ENCODE measurements at regions not wholly inside any gene's neighbourhood (a gene's known extent, or its start where the extent isn't known, plus 50 kb on each side); places are given as distances from the start of the nearest gene placed in this dataset.
"Not testable (repeated sequence)": the region's sequence is repeated elsewhere in the genome, so short reads cannot be mapped to it uniquely, and the experiment has no call there.

DNA sequence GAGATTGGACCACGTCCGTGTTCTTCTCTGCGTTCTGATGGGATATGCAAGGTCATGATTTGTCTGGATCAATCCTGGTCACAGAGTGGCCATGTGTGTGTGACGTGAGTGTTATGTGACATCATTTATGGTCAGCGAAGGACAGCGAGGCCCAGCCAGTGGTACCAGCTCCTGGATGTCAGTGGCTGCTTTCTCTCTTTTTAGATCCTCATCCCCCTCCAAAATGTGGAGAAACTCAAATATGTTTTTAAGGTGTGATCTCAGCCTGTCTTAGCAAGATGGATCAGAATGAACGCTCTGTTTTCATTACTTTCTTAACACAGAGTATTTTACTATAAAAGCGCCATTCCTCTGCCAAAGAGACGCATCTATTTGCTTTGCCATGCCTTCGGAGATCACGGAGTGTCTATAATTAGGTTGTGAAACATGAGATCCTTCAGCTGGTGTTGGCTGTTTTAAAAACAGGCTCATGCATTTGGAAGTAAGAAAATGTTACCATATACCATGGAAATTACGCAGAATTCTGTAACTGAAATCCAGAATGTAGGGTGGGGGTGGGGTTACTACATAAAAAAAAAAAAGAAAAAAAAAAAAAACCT lies 245.5 kb upstream of the TCERG1L start:
- Histone ChIP-seq H3K4me1 (ENCODE audit: low read depth) (no peaks in the 10 kb centered on the region), H3K36me3 (ENCODE audit: low read depth) (no peaks in the 10 kb centered on the region), H3K9me3 (no peaks in the 10 kb centered on the region), H3K4me3 (no peak overlapping the region)
- no peak for DNase-seq
- TF ChIP-seq, protein P1, sequence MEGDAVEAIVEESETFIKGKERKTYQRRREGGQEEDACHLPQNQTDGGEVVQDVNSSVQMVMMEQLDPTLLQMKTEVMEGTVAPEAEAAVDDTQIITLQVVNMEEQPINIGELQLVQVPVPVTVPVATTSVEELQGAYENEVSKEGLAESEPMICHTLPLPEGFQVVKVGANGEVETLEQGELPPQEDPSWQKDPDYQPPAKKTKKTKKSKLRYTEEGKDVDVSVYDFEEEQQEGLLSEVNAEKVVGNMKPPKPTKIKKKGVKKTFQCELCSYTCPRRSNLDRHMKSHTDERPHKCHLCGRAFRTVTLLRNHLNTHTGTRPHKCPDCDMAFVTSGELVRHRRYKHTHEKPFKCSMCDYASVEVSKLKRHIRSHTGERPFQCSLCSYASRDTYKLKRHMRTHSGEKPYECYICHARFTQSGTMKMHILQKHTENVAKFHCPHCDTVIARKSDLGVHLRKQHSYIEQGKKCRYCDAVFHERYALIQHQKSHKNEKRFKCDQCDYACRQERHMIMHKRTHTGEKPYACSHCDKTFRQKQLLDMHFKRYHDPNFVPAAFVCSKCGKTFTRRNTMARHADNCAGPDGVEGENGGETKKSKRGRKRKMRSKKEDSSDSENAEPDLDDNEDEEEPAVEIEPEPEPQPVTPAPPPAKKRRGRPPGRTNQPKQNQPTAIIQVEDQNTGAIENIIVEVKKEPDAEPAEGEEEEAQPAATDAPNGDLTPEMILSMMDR (IDR thresholded peaks at IDR 0.05), result no peak
- no peak for ATAC-seq
- intact Hi-C loops (cut with DNase I, micrococcal nuclease), result no loop called here

DNA sequence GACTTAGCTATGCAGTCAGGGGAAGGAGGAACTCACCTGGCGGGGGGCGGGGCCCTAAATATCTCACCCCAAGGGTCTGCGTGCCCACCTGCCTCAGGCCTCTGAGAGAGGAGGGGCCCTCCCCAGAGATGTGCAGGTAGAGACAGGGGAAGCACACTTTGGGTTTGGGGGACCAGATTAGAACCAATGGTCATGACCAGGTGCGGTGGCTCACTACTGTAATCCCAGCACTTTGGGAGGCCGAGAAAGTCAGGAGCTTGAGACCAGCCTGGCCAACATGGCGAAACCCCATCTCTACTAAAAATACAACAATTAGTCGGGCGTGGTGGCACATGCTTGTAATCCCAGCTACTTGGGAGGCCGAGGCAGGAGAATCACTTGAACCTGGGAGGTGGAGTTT lies 246.4 kb upstream of the TCERG1L start:
- H3K36me3 ChIP-seq (ENCODE audit: low read depth); ATAC-seq; intact Hi-C loops (cut with DNase I, micrococcal nuclease); H3K9me3 ChIP-seq; DNase-seq; H3K4me1 ChIP-seq (ENCODE audit: low read depth); H3K4me3 ChIP-seq: not testable (repeated sequence)

DNA sequence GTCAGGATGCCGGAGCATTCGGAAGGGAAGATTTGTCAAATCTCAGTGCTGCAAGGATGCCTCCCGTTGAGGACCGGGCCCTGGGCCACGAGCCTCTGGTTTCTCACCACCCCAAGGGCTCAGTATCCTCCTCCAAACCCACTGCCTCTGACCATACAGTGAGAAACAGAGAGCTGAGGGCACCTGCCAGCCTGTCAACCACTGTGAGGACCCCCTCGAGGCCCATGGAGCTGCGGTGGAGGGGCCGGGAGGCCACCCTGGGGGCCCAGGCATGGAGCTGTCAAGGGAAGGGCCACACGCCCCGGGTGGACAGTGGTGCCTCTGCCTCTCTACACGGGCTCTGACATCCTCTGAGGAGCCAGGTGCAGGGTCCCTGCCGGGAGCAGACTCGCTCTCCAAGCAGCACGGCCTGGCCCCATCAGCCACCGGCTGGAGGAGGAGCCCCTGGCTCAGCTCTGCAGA lies 248.0 kb upstream of the TCERG1L start:
- DNase-seq (no peak), ATAC-seq (no peak)
- Histone ChIP-seq H3K4me3 (no peak overlapping the region), H3K36me3 (ENCODE audit: low read depth) (no peaks in the 10 kb centered on the region), H3K9me3 (peaks cover 9% of the 10 kb centered on the region), H3K4me1 (ENCODE audit: low read depth) (no peaks in the 10 kb centered on the region)
- TF ChIP-seq, protein P1 (IDR thresholded peaks at IDR 0.05), result no peak
- intact Hi-C loops (cut with DNase I, micrococcal nuclease), result no loop called here

DNA sequence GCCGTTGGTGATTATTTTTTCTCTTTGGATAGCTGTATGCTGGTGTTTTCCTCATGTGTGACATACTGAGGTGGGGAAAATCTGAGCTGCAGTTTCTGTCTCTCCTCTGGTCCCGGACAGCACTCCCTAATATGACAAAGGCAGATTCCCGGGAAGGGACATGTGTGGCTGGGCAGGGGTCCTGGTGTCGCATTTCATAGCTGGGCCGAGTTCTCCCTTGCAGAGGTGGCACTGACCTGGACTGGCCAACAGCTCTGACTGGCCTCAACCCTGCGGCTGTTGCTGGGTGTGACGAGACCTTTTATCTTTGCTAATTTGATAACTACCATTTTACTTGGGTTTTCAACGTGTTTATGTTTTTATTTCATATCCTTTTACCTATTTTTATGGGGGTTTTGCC lies 248.6 kb upstream of the TCERG1L start:
- ATAC-seq (no peak), DNase-seq (no peak)
- intact Hi-C loops (cut with DNase I, micrococcal nuclease), result no loop called here
- Histone ChIP-seq H3K4me3 (no peak overlapping the region), H3K4me1 (ENCODE audit: low read depth) (no peaks in the 10 kb centered on the region), H3K36me3 (ENCODE audit: low read depth) (no peaks in the 10 kb centered on the region), H3K9me3 (peaks cover 15% of the 10 kb centered on the region)
- TF ChIP-seq, protein P1 (IDR thresholded peaks at IDR 0.05), result no peak

DNA sequence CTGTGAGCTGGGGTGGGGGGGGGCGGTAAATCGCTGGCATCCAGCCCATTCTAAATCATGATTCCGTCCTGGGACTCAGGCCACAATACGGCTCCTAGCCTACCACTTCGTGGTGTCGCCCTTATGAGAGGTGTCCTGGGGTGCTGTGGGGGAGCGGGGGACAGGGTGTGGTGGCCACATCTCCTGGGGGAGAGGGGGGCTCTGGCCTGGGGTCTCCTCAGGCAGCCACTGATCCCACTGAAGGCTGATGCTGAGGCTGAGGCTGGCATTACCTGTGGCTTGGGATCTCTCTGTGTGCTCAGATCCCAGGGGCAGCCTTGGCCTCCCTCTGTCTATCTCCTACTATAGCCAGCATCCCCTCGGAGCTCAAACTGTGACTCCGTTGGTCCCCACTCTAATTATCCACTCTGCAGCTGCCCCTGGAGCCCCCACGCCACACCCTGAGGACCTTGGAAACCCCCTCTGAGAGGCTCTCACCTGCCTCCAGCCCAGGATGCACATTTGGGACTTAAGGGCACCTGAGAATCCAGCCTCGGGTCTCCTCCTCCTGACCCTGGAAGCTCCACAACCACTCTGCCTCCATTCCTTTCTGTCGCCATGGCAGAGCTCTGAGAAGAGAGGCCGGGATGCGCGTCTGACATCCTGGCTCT lies 249.3 kb upstream of the TCERG1L start:
- Histone ChIP-seq H3K4me3 (no peak overlapping the region), H3K36me3 (ENCODE audit: low read depth) (no peaks in the 10 kb centered on the region), H3K9me3 (peaks cover 21% of the 10 kb centered on the region), H3K4me1 (ENCODE audit: low read depth) (no peaks in the 10 kb centered on the region)
- TF ChIP-seq, protein P1 (IDR thresholded peaks at IDR 0.05), result no peak
- ATAC-seq (no peak), DNase-seq (no peak)
- intact Hi-C loops (cut with DNase I, micrococcal nuclease), result no loop called here

DNA sequence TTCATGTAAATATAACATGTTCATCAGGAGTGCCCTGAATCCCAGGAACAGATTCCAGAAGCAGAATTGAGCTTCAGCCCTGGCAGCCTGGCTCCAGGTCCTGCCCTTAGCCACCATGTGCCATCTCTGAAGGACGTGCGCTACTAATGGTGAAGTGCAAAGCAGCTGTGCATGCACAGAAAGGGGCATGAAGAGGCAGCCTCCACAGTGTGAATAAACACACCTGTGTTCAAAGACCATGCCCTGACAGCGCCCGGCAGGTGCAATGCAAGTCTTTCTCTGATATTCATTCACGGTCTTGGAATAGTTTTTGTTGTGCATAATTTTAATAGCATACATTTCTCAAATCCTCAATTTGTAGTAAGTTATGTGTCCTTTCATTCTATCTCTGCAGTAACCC lies 250.4 kb upstream of the TCERG1L start:
- no peak for DNase-seq
- Histone ChIP-seq H3K36me3 (ENCODE audit: low read depth) (no peaks in the 10 kb centered on the region), H3K4me3 (no peak overlapping the region), H3K4me1 (ENCODE audit: low read depth) (no peaks in the 10 kb centered on the region), H3K9me3 (peaks cover 21% of the 10 kb centered on the region)
- intact Hi-C loops (cut with DNase I, micrococcal nuclease), result no loop called here
- ATAC-seq, result no peak
- TF ChIP-seq, protein P1 (IDR thresholded peaks at IDR 0.05), result no peak

All from mucosa of descending colon (tissue), 3 donors.